ENCODE measurements at regions not wholly inside any gene's neighbourhood (a gene's known extent, or its start where the extent isn't known, plus 50 kb on each side); places are given as distances from the start of the nearest gene placed in this dataset.

DNA sequence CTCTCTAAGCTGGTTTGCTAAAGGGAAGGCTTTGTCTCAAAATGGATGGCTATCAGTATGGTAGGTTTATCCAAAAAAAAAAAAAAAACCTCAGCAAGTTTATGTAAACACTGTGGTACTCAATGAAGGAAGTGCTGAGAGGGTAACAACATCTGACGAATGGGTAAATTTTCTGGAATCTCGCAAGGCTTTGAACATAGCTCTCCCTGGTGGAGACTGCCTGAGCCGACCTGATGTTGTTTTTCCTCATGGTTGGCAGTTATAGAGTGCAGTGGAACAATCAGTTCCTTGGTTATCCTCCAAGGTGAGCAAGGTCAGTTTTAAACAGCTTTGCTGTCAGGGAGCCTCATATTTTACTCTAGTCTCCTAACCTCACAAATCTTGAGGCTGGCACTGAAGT, 94.6 kb downstream of the ZPLD1 start:
- in situ Hi-C loops (cut with MboI; ENCODE audit: low sequenced_read_pairs) = loop anchor here (25.0 kb wide), 1 partner anchor 292 kb away; no protein-coding TSS in a partner anchor

DNA sequence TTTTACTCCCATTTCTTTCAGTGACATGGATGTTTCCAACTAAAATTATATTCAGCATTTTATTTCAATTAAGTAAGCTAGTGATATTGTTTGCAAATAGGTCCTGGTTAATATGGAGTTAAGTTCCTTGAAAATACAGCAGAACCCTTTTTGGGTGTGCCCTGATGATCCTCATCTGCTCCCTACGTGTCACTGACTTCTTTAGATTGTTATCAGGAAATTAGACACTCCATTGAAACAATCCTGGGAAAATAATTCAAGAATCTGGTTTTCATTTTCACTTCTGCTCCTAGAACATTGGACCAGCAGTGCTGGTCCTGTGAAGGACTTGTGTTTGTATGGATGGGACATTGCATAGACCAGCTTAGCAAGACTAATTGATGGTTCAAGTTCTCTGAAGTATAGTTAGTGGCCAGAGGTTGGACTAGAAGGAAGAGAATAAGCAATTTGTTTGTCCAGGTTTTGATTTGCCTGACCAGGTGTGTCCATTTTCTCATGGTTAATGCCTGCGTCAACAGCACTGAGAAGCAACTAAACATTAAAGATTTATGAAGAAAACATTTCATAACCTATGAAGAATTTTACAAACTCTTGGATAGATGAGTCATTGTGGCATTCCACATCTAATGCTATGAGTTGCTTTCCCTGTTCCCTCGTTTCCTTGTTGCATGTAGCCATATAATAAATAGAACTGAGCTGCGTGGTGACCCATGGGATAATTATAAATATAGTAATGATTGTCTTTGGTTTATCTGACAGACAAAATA, 95.8 kb downstream of the ZPLD1 start:
- in situ Hi-C loops (cut with MboI; ENCODE audit: low sequenced_read_pairs) = loop anchor here (25.0 kb wide), 1 partner anchor 293 kb away; no protein-coding TSS in a partner anchor

- in situ Hi-C loops (cut with MboI; ENCODE audit: low sequenced_read_pairs) = loop anchor here (25.0 kb wide), 1 partner anchor 294 kb away; no protein-coding TSS in a partner anchor
Observed at GRCh38 chr3:102531686-102532085, 96.9 kb downstream of the ZPLD1 start.

DNA sequence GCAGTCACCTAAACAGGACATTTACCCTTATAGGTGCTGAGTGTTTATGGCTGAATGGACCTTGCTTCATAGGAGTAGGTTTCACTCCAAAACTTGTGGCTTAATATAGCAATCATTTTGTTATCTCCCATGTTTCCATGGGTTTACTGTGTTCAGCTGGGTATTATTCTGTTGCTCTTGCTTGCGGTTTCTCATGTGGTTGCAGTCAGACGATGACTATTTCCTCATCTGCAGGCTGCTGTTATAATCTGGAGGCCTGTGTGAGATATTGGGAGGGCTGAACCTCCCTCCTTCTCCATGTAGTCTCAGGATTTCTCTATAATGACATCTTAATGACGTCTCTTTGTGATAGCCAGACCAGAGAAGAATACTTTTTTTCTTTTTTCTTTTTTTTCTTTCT, 98.1 kb downstream of the ZPLD1 start:
- in situ Hi-C loops (cut with MboI; ENCODE audit: low sequenced_read_pairs) = loop anchor here (25.0 kb wide), 1 partner anchor 296 kb away; no protein-coding TSS in a partner anchor

DNA sequence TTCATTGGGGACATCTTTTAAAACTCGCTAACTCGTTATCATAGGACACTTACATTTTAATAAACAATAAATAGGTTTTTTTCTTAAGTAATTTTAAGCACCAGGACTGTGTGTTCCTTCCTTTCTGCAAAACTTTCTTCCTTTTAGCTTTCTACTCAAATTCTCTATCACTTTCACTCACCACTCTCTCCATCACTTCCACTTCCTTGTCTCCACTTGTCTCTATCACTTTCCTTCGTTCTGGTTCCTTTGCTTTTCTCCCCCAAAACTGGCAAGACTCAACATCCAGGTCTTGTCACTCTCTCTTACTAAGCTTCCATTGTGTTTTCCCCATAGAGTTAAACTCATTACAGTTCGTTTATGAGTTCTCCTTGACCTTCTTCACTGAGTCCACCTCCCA, 99.0 kb downstream of the ZPLD1 start:
- in situ Hi-C loops (cut with MboI; ENCODE audit: low sequenced_read_pairs) = loop anchor here (25.0 kb wide), 1 partner anchor 296 kb away; no protein-coding TSS in a partner anchor

DNA sequence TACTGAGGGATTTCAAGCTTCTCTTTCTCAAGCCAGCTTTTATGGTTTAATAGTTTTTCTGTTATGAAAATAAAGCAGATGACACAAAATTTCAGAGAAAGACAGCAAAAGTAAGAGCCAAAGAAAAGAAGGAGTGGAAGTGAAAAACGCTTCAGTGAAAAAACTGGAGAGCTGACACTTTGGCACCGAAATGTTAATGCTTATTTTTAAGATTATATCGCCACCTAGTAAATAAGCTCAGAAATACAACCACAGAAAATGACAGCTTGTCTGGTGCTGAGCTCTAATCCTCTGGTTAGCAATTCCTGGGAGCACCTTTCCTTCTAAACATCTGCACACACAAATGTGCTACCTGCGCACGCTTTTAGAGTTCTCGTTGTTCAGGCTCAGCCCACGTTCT, 101.6 kb downstream of the ZPLD1 start:
- in situ Hi-C loops (cut with MboI; ENCODE audit: low sequenced_read_pairs) = loop anchor here (25.0 kb wide), 1 partner anchor 299 kb away; no protein-coding TSS in a partner anchor

GRCh38 chr3:102537123-102537522, 102.3 kb downstream of the ZPLD1 start:
- in situ Hi-C loops (cut with MboI; ENCODE audit: low sequenced_read_pairs) = loop anchor here (25.0 kb wide), 1 partner anchor 300 kb away; no protein-coding TSS in a partner anchor

DNA sequence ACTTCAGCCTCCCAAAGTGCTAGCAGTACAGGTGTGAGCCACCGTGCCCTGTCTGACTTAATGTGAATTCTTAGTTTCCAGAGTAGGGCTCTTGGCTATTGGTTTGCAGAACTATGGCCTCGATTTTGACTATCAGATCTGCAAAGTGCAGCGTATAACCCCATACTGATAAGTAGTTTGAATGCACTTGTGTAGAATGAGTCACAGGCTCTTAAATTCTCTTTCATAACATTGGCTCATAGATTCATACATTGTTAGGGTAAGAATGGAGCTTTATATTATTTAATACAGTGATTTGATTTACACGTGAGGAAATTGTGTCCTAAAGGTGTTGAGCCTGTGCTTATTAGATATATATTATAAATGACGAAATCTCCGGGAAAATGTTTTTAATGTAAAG, 109.9 kb downstream of the ZPLD1 start:
- in situ Hi-C loops (cut with MboI; ENCODE audit: low sequenced_read_pairs) = loop anchor here (25.0 kb wide), 1 partner anchor 307 kb away; no protein-coding TSS in a partner anchor

GRCh38 chr3:102545276-102545675, 110.5 kb downstream of the ZPLD1 start:
- in situ Hi-C loops (cut with MboI; ENCODE audit: low sequenced_read_pairs) = loop anchor here (25.0 kb wide), 1 partner anchor 308 kb away; no protein-coding TSS in a partner anchor

GRCh38 chr3:102553876-102554275, 119.1 kb downstream of the ZPLD1 start:
- in situ Hi-C loops (cut with MboI; ENCODE audit: low sequenced_read_pairs) = no loop called here

DNA sequence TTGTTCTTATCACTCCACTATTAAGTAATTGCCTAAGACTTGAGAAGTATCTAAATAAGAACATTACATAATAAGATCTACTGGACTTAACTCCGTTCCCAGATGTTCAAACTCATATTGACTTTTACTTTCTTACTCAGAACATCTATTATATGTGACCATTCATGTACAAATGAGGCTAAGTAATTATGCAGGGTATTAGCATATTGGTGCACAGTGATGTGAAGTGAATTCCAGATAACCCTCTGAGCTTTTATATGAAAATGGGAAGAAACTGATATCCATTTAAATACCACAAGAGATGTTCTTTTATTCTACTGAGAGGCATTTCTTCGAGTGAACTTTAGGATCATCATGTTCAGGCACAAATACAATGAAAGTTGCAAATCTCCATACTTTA, 135.7 kb downstream of the ZPLD1 start:
- in situ Hi-C loops (cut with MboI; ENCODE audit: low sequenced_read_pairs) = no loop called here

GRCh38 chr3:102571006-102571405, 136.2 kb downstream of the ZPLD1 start:
- in situ Hi-C loops (cut with MboI; ENCODE audit: low sequenced_read_pairs) = no loop called here

- in situ Hi-C loops (cut with MboI; ENCODE audit: low sequenced_read_pairs) = no loop called here
Observed at GRCh38 chr3:102571720-102572384, 137.0 kb downstream of the ZPLD1 start.

DNA sequence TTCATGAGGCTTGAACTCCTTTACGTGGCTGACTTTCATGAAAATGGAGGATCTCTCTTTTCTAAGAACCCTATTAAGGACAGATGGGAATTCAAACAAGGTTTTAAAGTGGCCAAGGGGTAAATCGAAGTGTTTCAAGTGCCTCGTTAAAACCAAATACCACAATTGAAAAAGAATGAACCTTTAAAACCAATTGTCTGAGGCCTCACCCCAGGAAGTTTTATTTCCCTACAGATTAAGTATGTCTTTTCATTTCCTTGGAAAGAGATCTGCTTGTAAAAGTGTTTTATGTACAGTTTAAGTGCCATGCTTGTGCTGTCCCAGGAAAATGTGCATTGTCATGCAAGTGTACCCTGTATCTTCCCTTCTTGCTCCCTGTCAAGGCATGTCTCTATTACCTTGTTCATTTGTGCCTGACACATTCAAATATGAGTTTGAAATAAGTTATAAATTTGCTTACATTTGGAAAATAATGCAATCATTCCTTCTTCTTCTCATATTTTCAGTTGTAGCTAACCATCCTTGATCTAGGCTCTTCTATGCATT, 138.7 kb downstream of the ZPLD1 start:
- in situ Hi-C loops (cut with MboI; ENCODE audit: low sequenced_read_pairs) = no loop called here

- in situ Hi-C loops (cut with MboI; ENCODE audit: low sequenced_read_pairs) = no loop called here
Observed at GRCh38 chr3:102574355-102574754, 139.5 kb downstream of the ZPLD1 start.

DNA sequence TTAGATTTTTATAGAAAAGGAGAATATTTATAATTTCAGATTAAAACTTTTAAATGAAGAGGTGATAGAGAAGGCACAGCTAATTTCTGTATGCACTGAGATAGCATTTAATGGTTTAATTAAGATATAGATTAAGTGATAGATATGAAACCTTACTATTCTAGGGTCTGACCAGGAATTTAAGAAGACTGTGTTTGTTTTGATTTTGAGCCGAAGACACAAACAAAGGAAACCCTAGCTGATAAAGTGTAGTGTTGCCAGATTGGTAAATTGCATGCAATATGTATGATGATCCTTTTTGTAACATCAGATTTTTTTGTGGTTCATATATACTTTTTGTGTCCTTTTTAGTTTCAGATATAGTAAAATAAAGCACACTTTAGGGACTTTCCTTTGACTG, 141.8 kb downstream of the ZPLD1 start:
- in situ Hi-C loops (cut with MboI; ENCODE audit: low sequenced_read_pairs) = no loop called here

DNA sequence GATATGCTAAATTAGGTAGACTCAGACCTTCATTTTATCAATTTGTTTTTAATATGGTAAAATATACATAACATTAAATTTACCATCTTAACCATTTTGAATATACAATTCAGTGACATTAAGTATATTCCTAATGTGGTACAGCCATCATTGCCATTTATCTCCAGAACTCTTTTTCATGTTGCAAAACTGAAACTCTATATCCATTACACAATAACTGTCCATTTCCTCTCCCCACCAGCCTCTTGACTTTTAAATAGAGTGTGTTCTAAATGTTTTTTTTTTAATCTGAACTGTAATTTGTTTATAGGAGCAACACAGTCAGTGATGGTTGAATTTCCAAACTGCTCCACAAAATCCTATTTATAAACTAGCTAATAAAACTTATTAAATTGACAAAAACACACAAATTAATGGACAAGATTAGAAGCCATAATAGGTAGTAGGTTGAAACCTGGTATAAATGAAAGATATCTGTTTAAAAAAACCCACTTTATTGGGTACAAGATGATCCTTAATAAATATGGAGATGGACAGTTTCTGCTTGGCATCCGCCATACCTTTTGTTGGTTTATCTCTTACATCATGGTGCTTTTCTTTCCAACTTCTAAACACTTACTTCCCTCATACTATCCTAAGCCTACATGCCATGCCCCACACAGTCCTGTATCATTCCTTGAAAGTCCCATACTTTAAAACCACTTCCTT, 142.4 kb downstream of the ZPLD1 start:
- in situ Hi-C loops (cut with MboI; ENCODE audit: low sequenced_read_pairs) = no loop called here

- in situ Hi-C loops (cut with MboI; ENCODE audit: low sequenced_read_pairs) = no loop called here
Observed at GRCh38 chr3:102580760-102581159, 145.9 kb downstream of the ZPLD1 start.

GRCh38 chr3:102586485-102586884, 151.7 kb downstream of the ZPLD1 start:
- in situ Hi-C loops (cut with MboI; ENCODE audit: low sequenced_read_pairs) = no loop called here

DNA sequence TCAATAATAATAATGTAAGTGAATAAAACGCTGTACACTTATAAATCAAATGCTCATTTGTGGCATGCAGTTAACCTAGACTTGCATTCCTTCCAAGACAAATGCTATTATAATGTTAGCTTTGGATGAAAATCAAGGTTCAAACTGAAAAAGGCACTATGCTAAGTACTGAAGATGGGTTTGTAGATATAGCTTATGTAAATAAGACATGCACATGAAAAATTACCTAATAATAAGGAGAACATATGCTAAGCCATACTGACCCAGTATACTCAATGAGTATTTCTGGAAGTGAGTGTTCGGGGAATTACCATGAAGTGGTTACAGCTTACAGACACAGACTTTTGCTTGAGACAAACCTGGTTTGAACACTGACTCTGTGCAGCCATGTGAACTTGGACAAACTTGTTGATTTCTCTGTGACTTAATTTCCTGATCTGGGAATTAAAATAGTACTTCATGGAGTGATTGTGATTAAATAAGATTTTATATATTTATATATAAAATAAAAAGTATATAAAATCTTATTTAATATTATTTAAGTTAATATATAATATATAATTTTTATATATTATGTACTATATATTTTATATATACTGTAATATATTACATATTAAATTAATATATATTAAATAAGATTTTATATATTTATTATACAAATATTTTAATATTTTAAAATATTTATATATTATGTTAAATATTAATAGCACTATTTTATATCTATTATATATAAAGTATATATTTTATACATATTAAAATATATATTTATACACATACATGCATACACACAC, 159.2 kb downstream of the ZPLD1 start:
- in situ Hi-C loops (cut with MboI; ENCODE audit: low sequenced_read_pairs) = no loop called here
